HG03280 (cell line): ENCODE measurements at regions not wholly inside any gene's neighbourhood (a gene's known extent, or its start where the extent isn't known, plus 50 kb on each side); places are given as distances from the start of the nearest gene placed in this dataset.
"Not testable (repeated sequence)": the region's sequence is repeated elsewhere in the genome, so short reads cannot be mapped to it uniquely, and the experiment has no call there.

Experiments
- ATAC-seq: cut with Tn5 transposase; IDR thresholded peaks from one replicate; pipeline ENCODE4 v1.9.1; 2021; ENCODE audit warnings: mild to moderate bottlenecking, moderate library complexity; ENCODE audit not compliant: unreplicated experiment

DNA sequence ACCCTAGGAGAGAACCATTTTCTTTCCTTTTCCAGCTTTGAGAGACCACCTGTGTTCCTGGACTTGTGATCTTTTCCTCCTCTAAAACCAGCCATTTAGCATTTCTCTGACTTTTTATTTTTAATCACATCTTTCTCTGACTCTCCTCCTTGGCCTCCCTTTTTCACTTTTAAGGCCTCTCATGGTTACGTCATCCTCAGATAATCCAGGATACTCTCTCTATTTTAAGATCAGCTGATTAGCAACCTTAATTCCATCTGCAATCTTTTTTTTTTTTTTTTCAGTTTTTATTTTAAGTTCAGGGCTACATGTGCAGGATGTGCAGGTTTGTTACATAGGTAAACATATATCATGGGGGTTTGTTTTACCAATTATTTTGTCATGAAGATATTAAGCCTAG is 54.0 kb downstream of the RFPL4B start:
- ATAC-seq = no peak

DNA sequence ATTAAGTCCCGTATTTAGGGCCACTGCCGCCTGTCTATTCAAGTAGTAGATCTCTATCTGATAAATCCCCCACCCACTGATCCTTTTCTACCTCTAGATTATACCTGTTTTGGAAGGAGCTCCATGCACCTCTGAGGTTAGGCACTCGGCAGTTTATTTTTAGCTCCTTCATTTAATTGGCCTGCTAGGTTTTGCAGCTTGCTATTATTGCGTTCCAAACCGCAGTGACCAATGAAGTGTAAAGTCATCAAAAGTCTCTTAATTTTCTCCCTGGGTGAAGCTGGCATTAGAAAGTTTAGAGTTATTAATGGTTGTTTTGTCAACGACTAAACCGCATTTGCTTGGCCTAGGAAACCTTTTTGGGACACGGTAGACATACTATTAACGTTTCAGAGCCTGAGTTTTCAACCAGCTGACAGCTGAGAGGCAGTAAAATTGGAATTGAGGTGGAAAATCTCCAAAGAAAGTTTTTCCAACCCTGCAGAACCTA is 60.0 kb downstream of the RFPL4B start:
- no peak for ATAC-seq

DNA sequence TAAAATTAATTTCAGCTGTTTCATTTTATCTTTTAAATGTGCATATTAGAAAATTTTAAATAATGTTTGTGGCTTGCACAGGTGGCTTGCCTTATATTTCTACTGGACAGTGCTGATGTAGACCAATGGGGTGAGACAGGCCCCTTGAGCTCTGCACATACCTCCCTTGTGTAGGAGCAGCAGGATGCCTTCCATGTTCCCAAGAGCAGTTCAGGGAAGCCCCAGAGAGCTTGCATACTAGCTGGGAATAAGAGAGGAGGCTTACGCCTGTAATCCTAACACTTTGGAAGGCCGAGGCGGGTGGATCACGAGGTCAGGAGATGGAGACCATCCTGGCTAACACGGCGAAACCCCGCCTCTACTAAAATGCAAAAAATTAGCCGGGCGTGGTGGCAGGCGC is 61.4 kb downstream of the RFPL4B start:
- no peak for ATAC-seq

DNA sequence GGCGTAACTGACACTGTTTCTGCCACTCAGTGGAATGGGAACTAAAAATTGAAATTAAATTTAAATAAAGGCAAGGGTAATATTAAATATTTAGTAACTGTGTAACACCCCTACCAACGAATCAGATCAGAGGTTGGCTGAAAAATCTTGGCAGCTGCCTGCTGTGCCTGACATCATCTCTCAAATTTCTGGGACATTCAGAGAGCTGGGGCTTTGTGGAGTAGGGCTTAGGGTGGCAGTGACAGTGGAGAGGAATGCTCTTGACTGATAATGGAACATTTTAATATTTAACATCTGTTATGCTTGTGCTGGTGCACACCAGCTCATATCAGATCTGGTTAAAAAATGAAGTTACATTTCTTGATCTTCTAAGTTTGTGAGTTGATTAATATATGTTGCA is 62.2 kb downstream of the RFPL4B start:
- ATAC-seq = no peak

DNA sequence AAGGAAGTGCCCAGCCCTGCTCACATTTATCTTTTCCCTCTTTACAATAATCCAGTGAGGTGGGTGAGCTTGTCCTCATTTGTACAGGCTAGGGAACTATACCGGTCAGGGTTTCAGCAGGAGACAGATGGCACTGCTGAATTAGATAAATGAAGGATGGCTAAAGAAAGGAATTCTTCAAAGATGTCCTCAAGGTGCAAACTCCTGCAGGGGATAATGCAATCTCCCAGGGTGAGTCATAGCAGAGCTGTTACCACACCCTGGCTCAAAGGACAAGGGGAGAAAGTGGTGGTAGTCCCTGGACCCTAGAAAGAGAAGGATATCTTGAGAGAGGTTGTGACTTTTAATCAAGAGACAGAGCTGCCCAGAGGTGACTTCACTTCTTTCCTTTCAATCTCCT is 66.7 kb downstream of the RFPL4B start:
- no peak for ATAC-seq

DNA sequence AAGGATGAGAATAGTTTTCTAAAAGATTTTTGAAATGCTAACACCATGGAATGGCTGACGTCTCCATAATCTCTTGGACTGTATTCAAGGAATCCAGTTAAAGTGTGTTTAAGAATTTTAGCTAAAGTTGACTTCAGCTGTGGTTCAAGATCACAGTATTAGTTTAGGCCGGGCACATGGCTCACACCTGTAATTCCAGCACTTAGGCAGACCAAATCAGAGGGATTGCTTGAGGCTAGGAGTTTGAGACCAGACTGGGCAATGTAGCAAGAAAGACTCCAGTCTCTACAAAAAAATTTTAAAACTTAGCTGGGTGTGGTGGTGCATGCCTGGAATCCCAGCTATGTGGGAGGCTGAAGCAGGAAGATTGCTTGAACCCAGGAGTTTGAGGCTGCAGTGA is 68.2 kb downstream of the RFPL4B start:
- no peak for ATAC-seq

DNA sequence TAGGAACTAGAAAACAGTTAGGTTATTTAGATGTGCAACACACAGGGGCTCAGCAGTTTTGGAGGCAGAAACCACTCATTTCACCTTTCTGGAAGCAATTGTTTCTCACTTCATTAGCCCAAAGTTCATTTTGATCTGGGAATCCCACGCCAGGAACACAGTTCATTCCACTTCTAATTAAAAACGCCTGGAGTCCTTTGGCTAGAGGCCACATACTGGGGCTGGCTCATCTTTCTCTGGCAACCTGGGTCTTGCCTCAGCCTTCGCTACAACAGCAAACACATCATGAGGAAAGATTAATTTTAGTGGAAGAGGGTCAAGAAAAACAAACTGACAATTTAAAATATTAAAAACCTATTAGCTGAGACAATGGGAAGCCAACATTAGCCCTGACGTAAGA is 69.7 kb downstream of the RFPL4B start:
- ATAC-seq = no peak

DNA sequence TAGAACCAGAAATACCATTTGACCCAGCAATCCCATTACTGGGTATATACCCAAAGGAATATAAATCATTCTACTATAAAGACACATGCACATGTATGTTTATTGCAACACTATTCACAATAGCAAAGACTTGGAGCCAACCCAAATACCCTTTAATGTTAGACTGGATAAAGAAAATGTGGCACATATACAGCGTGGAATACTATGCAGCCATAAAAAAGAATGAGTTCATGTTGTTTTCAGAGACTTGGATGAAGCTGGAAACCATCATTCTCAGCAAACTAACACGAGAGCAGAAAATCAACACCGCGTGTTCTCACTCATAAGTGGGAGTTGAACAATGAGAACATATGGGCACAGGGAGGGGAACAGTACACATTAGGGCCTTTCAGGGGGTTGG is 79.9 kb downstream of the RFPL4B start:
- not testable (repeated sequence) for ATAC-seq

DNA sequence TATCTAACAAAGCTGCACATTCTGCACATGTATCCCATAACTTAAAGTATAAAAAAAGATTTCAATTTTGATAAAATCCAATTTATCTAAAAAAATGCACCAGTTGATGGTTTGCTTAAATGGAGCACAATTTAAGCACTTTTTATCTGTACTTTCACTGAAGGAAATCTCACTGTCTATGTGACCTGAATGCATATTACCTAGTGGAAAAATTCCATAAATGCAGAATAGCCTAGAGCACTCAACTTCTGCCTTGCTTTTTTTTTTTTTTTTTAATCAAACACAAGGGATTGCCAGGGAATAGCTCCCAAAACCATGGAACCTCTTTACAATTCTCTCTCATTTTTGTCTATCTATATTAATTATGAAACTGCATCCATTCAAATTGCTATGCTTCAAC is 80.4 kb downstream of the RFPL4B start:
- no peak for ATAC-seq

DNA sequence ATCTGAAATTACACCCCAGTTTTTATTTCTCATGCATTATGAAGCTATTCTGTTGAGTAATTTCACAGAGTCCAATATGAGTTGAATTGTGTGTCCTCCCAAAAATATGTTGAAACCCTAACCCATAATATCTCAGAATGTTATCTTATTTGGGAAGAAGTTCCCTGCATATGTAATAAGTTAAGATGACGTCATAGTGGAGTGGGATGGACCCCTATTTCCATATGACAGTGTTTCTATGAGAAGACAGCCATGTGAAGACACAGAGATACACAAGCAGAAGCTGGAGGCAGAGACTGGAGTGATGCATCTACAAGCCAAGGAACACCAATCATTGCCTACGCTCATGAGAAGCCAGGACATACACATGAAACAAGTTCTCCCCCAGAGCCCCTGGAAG is 81.3 kb downstream of the RFPL4B start:
- ATAC-seq = no peak

DNA sequence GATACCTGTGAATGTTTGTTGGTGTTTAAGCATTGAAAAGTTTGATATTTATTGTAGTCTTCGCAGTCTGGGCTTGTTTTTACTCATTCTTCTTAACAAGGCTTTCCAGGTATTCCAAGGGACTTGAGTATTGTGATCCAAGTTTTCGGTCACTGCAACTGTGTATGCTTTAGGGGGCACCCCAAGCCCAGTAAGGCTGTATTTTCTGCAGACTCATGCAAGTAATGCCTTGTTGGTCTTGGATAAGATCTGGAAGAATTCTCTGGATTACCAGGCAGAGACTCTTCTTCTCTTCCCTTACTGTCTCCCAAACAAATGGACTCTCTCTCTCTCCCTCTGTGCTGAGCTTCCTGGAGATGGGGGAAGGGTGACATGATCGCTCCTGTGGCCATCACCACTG is 82.1 kb downstream of the RFPL4B start:
- ATAC-seq = no peak

DNA sequence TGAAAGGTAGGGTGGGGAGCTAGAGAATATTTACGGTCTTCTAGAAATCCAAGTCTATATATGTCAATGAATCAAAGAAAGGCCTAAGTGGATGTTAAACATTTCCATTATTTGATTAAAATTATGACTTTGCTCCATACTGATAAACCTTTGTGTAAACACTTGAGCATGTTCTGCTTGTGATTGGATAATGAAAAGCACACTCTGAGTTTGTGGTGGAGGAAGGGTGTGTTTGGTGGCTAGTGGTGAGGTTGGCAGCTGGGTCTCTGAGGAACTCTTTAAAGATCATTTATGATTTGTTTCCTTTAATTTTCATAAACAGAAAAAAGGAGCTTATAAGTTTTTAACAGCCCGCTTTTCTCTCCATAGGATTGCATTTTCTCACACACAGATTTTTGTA is 84.7 kb downstream of the RFPL4B start:
- ATAC-seq = no peak

DNA sequence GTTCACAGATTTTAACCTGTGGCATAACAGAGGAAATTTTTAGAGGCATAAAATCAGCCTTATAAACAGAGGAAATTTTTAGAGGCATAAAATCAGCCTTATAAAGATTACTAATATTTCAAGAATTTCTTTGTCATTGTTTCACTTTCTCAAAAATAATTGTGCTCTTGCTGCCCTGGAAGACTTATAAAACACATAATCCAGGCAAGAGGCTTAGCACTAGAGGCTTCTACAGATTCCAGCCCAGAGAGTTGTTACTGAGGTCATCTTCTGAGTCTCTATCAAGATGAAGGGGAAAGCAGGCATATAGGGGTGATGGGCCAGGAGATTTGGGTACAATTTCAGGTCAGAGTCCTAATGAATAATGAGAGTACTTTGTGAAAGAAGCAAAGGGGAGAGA is 85.7 kb downstream of the RFPL4B start:
- ATAC-seq = no peak

DNA sequence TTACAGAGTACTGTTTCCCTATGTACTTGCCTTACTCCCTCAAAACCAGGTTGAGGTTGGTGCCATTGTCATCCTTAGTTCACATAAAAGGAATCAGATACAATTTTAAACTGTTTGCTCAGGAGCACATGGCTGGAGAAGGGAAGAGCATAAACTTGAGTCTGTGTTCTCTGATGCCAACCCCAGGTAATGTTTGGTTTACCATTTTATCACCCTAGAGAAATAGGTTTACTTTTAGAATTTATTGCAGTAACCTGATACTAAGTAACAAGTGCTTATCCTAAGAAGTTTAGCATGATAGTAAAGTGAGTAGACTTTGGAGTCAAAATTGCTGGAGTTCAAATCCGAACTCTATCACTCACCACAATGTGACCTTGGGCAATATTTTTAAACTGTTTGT is 86.3 kb downstream of the RFPL4B start:
- ATAC-seq = no peak

DNA sequence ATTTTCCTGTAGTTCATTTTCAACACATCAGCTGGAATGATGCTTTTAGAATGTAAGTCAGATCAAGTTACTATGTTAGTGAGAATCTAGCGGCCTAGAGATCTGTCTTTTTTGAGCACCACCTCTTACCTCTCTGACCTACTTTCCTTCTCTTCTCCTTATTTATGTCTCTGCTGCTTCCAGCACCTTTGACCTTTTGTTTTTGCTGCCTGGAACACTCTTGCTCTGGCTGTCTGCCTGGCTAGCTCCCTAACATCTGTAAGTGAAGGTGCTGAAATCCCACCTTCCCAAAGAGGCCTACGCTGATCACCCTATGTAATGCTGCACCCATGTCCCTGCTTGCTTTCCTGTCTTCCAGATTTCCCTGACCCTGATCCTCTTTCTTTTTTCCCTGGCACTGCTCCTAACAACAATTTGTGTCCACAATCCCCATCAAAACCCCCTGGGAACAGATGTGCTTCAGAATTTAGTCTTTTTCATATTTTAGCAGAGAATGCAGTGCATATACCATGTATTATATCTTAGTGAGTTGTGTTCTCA is 87.8 kb downstream of the RFPL4B start:
- ATAC-seq = no peak

DNA sequence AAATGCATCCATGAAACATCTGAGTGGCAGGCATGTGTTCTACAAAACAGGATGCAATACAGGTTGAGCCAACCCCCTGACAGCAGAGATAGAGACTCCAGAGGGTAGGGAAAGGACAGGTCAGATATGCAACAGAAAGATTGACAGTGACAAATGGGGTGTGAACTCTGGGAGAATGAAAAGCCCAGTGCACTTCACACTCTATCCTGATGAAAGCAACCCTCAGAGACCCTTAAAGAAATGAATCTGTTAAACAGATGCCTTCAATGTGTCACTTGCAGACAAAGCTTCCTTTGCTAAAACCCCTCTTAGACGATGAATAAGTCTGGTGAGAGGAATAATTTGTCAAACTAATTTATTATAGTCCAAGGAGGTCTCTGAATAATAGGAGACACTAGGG is 89.9 kb downstream of the RFPL4B start:
- ATAC-seq = no peak

DNA sequence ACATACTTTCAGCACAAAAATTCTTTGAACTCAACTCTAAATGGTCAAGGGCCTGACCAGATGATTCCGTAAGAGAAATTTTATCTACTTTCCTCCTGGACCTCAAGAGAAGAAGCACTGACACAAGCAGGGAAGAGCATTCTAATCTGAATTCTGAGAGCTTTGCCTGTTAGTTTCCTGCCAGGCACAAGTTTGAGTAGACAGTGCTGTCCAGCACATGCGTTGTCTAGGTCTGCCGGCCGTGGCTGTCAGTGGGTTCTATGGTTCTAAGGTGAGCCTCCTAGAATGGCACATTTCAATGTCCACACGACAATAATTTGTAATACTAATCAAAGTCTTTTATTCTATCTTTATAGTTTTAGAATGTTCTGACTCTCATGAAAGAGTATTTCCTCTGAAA is 91.9 kb downstream of the RFPL4B start:
- no peak for ATAC-seq

DNA sequence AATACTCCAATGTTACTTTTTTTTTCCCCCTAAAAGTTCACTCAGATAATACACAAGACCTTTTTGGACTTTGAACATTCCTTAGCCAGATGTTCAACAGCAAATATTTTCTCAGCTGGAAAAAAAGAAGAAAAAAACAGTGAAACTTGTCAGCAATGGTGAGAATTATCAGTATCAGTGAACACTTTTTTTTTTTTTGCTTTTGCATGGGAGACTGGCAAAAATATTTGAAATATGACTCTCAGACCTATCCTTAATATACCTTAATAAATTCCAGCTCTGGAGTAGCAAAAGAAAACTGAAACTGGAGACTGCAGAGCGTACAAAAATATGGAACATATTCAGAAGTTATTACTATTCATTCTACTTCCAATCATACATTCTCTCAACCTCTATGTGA is 92.3 kb downstream of the RFPL4B start:
- no peak for ATAC-seq

DNA sequence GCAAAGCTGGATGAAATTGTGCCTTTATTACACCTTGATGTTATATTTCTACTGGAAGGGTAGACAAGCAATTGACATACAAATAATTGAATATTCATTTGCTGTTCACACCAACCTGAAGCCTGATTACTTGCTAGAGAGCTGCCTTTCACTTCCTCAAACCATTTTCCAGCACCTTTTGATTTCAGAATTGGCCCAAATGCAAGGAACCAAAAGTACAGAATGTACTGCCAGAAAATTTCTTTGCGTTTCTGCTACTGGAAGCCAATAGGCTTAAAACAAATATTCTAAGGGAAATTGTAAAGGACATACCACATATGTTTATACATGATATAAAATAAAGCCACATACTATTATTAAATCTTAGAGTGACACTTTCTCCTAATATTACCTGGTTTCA is 94.5 kb downstream of the RFPL4B start:
- no peak for ATAC-seq

DNA sequence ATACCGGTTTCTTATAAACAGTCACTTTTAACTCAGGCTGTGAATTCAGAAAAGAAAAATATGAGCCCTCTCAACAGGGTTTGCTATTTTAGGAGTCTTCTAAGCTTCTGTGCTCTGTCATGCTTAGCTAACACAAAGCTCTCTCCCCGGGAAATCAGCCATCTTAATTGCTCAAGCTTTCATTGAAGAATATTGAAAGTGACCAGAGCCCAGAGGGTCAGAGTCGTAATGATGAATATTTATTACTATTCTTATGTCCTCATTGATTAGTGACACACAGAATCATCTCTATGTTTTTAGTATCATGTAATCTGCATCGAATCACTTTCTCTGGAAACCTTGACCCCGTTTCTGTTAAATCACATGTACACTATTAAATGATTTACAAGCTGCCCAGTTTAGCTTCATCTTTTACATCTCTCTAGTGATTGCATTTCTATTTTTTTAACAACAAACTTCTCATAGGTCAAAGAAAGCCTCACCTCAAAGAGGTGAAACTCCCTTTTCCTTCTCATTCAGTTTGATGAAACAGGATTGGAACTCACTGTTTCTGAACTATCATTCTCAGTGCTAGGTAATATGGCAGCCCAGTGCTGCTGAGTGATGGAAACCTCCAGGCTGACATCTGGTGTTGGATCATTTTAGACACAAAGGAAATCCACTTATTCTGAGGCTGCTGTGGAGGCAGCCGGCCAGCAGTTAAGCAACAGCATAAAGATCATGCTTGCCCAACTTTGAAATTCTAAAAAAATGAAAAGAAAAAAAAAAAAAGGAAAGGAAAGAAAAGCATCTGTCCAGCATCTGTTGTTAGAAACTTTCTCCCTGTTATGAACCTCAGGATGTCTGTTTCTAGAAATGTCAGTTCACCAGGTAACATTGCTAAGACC is 96.3 kb downstream of the RFPL4B start:
- no peak for ATAC-seq

DNA sequence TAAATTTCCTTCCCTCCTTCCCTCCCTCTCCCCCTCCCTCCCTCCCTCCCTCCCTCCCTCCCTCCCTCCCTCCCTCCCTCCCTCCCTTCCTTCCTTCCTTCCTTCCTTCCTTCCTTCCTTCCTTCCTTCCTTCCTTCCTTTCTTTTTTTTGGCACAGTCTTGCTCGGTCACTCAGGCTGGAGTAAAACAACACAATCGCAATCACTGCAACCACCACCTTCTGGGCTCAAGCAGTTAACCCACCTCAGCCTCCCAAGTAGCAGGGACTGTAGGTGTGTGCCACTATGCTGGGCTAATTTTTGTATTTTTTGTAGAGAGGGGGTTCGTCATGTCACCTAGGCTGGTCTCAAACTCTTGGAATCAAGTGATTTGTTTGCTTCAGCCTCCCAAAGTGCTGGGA is 101.7 kb downstream of the RFPL4B start:
- not testable (repeated sequence) for ATAC-seq

DNA sequence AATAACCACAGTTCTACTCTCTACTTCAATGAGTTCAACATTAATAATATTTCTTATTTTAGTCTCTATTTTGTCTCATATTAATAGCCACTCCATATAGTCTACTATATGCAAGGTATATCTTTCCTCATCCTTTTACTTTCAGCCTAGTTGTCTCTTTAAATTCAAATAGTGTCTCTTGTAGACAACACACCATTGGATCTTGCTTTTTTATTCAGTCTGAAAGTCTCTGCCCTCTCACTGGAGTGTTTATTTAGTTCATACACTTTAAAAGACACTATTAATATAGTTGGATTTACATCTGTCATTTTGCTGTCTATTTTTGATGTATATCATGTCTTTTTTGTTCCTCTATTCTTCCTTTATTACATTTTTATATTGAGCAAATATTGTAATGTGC is 103.5 kb downstream of the RFPL4B start:
- no peak for ATAC-seq

DNA sequence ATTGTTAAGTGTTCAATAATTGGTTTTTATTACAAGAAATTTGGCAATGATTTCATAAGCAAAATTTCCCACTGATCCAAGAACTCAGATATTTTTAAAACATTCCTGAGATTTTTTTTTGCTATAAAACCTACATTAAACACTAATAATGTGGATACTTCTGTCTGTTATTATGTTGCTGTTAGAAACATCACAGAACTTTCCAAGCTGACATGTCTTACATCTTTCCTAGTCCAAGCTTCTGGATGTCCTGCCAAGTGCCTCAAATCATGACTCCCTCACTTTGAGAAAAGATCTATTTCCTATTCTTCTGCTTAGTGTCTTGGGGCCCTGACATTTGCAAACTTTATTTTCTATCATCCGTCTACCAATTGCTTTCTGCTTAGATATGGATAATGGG is 110.8 kb downstream of the RFPL4B start:
- no peak for ATAC-seq
